ENCODE measurements at regions not wholly inside any gene's neighbourhood (a gene's known extent, or its start where the extent isn't known, plus 50 kb on each side); places are given as distances from the start of the nearest gene placed in this dataset.

- Mint-ChIP-seq H3K27ac (no peak overlapping the region), H3K9me3 (no peaks in the 10 kb centered on the region), H3K27me3 (ENCODE audit: low read depth) (no peaks in the 10 kb centered on the region; the same call in 1 of the 2 replicates), H3K4me3 (no peak overlapping the region), H3K36me3 (no peaks in the 10 kb centered on the region), H3K4me1 (peaks cover 20% of the 10 kb centered on the region)
- no peak for ATAC-seq
- ChIA-PET POLR2A (no interaction called here), CTCF (no interaction called here)
- TF ChIP-seq, protein P1, sequence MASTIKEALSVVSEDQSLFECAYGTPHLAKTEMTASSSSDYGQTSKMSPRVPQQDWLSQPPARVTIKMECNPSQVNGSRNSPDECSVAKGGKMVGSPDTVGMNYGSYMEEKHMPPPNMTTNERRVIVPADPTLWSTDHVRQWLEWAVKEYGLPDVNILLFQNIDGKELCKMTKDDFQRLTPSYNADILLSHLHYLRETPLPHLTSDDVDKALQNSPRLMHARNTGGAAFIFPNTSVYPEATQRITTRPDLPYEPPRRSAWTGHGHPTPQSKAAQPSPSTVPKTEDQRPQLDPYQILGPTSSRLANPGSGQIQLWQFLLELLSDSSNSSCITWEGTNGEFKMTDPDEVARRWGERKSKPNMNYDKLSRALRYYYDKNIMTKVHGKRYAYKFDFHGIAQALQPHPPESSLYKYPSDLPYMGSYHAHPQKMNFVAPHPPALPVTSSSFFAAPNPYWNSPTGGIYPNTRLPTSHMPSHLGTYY (CRISPR knock-in tag; IDR thresholded peaks at IDR 0.05) = no peak
- no peak for TF ChIP-seq E2F5 (CRISPR knock-in tag; IDR thresholded peaks at IDR 0.05)
- TF ChIP-seq, protein P2, sequence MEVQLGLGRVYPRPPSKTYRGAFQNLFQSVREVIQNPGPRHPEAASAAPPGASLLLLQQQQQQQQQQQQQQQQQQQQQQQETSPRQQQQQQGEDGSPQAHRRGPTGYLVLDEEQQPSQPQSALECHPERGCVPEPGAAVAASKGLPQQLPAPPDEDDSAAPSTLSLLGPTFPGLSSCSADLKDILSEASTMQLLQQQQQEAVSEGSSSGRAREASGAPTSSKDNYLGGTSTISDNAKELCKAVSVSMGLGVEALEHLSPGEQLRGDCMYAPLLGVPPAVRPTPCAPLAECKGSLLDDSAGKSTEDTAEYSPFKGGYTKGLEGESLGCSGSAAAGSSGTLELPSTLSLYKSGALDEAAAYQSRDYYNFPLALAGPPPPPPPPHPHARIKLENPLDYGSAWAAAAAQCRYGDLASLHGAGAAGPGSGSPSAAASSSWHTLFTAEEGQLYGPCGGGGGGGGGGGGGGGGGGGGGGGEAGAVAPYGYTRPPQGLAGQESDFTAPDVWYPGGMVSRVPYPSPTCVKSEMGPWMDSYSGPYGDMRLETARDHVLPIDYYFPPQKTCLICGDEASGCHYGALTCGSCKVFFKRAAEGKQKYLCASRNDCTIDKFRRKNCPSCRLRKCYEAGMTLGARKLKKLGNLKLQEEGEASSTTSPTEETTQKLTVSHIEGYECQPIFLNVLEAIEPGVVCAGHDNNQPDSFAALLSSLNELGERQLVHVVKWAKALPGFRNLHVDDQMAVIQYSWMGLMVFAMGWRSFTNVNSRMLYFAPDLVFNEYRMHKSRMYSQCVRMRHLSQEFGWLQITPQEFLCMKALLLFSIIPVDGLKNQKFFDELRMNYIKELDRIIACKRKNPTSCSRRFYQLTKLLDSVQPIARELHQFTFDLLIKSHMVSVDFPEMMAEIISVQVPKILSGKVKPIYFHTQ (CRISPR knock-in tag; IDR thresholded peaks at IDR 0.05) = no peak
- TF ChIP-seq HMGA2 (CRISPR knock-in tag; IDR thresholded peaks at IDR 0.05) = no peak
- no peak for TF ChIP-seq TCF7 (CRISPR knock-in tag; IDR thresholded peaks at IDR 0.05; ENCODE audit: low read depth)
- no peak for TF ChIP-seq ELF4 (CRISPR knock-in tag; IDR thresholded peaks at IDR 0.05; ENCODE audit: low read depth)
- no peak for TF ChIP-seq NFATC4 (CRISPR knock-in tag; IDR thresholded peaks at IDR 0.05)
- no peak for TF ChIP-seq EMX1 (CRISPR knock-in tag; IDR thresholded peaks at IDR 0.05)
- no peak for TF ChIP-seq MLX (CRISPR knock-in tag; IDR thresholded peaks at IDR 0.05)
- no peak for TF ChIP-seq TEAD4 (CRISPR knock-in tag; IDR thresholded peaks at IDR 0.05)
- no peak for TF ChIP-seq RELA (CRISPR knock-in tag; IDR thresholded peaks at IDR 0.05; ENCODE audit: borderline replicate concordance)
- no peak for TF ChIP-seq SOX15 (CRISPR knock-in tag; IDR thresholded peaks at IDR 0.05)
- no peak for TF ChIP-seq ZNF138 (CRISPR knock-in tag; conservative IDR thresholded peaks at IDR 0.05)
- no peak for TF ChIP-seq SMAD3 (CRISPR knock-in tag; IDR thresholded peaks at IDR 0.05; ENCODE audit: borderline replicate concordance)
- TF ChIP-seq CBFB (CRISPR knock-in tag; IDR thresholded peaks at IDR 0.05; ENCODE audit: low read depth) = no peak
- TF ChIP-seq, protein P3, sequence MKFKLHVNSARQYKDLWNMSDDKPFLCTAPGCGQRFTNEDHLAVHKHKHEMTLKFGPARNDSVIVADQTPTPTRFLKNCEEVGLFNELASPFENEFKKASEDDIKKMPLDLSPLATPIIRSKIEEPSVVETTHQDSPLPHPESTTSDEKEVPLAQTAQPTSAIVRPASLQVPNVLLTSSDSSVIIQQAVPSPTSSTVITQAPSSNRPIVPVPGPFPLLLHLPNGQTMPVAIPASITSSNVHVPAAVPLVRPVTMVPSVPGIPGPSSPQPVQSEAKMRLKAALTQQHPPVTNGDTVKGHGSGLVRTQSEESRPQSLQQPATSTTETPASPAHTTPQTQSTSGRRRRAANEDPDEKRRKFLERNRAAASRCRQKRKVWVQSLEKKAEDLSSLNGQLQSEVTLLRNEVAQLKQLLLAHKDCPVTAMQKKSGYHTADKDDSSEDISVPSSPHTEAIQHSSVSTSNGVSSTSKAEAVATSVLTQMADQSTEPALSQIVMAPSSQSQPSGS (CRISPR knock-in tag; IDR thresholded peaks at IDR 0.05; ENCODE audit: borderline replicate concordance, low read depth) = no peak
- TF ChIP-seq ZNF512 (CRISPR knock-in tag; IDR thresholded peaks at IDR 0.05; ENCODE audit: borderline replicate concordance) = no peak
- no peak for TF ChIP-seq ATF1 (CRISPR knock-in tag; IDR thresholded peaks at IDR 0.05)
- TF ChIP-seq KAT7 (CRISPR knock-in tag; IDR thresholded peaks at IDR 0.05; ENCODE audit: borderline replicate concordance) = no peak
- DNase-seq (ENCODE audit: low spot score) = no peak
These were observed 96.6 kb upstream of the RPS6KA3 start for GRCh38 chrX:20363275-20363674.

All from WTC11 (cell line).